ENCODE measurements at regions not wholly inside any gene's neighbourhood (a gene's known extent, or its start where the extent isn't known, plus 50 kb on each side); places are given as distances from the start of the nearest gene placed in this dataset.

GRCh38 chr1:213826891-213827290 lies 160.9 kb upstream of the PROX1 start:
- FAIRE-seq (no peak), DNase-seq (peak in 2 of 5 donors; percentile 46 to 67)
- Histone ChIP-seq H3K9ac (ENCODE audit: low read length in 3 of 3) (no peak overlapping the region), H3K27me3 (ENCODE audit: control insufficient read depth, insufficient read depth, low read length) (no peaks in the 10 kb centered on the region), H3K36me3 (ENCODE audit: control insufficient read depth in 2 of 3, insufficient read depth in 3 of 3, low read length in 3 of 3) (no peaks in the 10 kb centered on the region), H3K27ac (ENCODE audit: low read depth in 2 of 2, low read length in 2 of 2) (no peak overlapping the region), H3K4me1 (ENCODE audit: control insufficient read depth in 2 of 3, insufficient read depth in 2 of 3, low read depth in 1 of 3, low read length in 3 of 3) (no peaks in the 10 kb centered on the region), H3K4me3 (ENCODE audit: low read length in 3 of 3) (no peak overlapping the region), H3K9me3 (ENCODE audit: control insufficient read depth in 2 of 3, insufficient read depth in 1 of 3, low read length in 3 of 3) (no peaks in the 10 kb centered on the region)
- TF ChIP-seq CTCF (IDR thresholded peaks at IDR 0.05; ENCODE audit: borderline replicate concordance, extremely low read depth, insufficient read depth): no peak
- intact Hi-C loops (cut with DNase I): no loop called here

GRCh38 chr1:213828867-213829266 lies 158.9 kb upstream of the PROX1 start:
- intact Hi-C loops (cut with DNase I): no loop called here

GRCh38 chr1:213829780-213830179 lies 158.0 kb upstream of the PROX1 start:
- Histone ChIP-seq H3K27ac (ENCODE audit: low read depth in 2 of 2, low read length in 2 of 2) (no peak overlapping the region), H3K4me3 (ENCODE audit: low read length in 3 of 3) (no peak overlapping the region), H3K36me3 (ENCODE audit: control insufficient read depth in 2 of 3, insufficient read depth in 3 of 3, low read length in 3 of 3) (no peaks in the 10 kb centered on the region), H3K9ac (ENCODE audit: low read length in 3 of 3) (no peak overlapping the region), H3K4me1 (ENCODE audit: control insufficient read depth in 2 of 3, insufficient read depth in 2 of 3, low read depth in 1 of 3, low read length in 3 of 3) (no peaks in the 10 kb centered on the region), H3K9me3 (ENCODE audit: control insufficient read depth in 2 of 3, insufficient read depth in 1 of 3, low read length in 3 of 3) (no peaks in the 10 kb centered on the region), H3K27me3 (ENCODE audit: control insufficient read depth, insufficient read depth, low read length) (no peaks in the 10 kb centered on the region)
- FAIRE-seq (no peak), DNase-seq (no peak)
- TF ChIP-seq CTCF (IDR thresholded peaks at IDR 0.05; ENCODE audit: borderline replicate concordance, extremely low read depth, insufficient read depth): no peak
- intact Hi-C loops (cut with DNase I): no loop called here

More at GRCh38 chr1:213828867-213829266, 158.9 kb upstream of the PROX1 start:
- Histone ChIP-seq H3K4me1 (ENCODE audit: control insufficient read depth in 2 of 3, insufficient read depth in 2 of 3, low read depth in 1 of 3, low read length in 3 of 3) (no peaks in the 10 kb centered on the region), H3K36me3 (ENCODE audit: control insufficient read depth in 2 of 3, insufficient read depth in 3 of 3, low read length in 3 of 3) (no peaks in the 10 kb centered on the region), H3K27ac (ENCODE audit: low read depth in 2 of 2, low read length in 2 of 2) (no peak overlapping the region), H3K4me3 (ENCODE audit: low read length in 3 of 3) (no peak overlapping the region), H3K27me3 (ENCODE audit: control insufficient read depth, insufficient read depth, low read length) (no peaks in the 10 kb centered on the region), H3K9me3 (ENCODE audit: control insufficient read depth in 2 of 3, insufficient read depth in 1 of 3, low read length in 3 of 3) (no peaks in the 10 kb centered on the region), H3K9ac (ENCODE audit: low read length in 3 of 3) (no peak overlapping the region)
- TF ChIP-seq CTCF (IDR thresholded peaks at IDR 0.05; ENCODE audit: borderline replicate concordance, extremely low read depth, insufficient read depth): no peak
- no peak for DNase-seq
- no peak for FAIRE-seq

GRCh38 chr1:213830371-213830770 lies 157.4 kb upstream of the PROX1 start:
- Histone ChIP-seq H3K4me1 (ENCODE audit: control insufficient read depth in 2 of 3, insufficient read depth in 2 of 3, low read depth in 1 of 3, low read length in 3 of 3) (no peaks in the 10 kb centered on the region), H3K9ac (ENCODE audit: low read length in 3 of 3) (no peak overlapping the region), H3K9me3 (ENCODE audit: control insufficient read depth in 2 of 3, insufficient read depth in 1 of 3, low read length in 3 of 3) (no peaks in the 10 kb centered on the region), H3K27me3 (ENCODE audit: control insufficient read depth, insufficient read depth, low read length) (no peaks in the 10 kb centered on the region), H3K27ac (ENCODE audit: low read depth in 2 of 2, low read length in 2 of 2) (no peak overlapping the region), H3K4me3 (ENCODE audit: low read length in 3 of 3) (no peak overlapping the region), H3K36me3 (ENCODE audit: control insufficient read depth in 2 of 3, insufficient read depth in 3 of 3, low read length in 3 of 3) (no peaks in the 10 kb centered on the region)
- intact Hi-C loops (cut with DNase I): no loop called here
- no peak for TF ChIP-seq CTCF (IDR thresholded peaks at IDR 0.05; ENCODE audit: borderline replicate concordance, extremely low read depth, insufficient read depth)
- DNase-seq (no peak), FAIRE-seq (no peak)

Measured in kidney (tissue), 13 donors.